ENCODE measurements at regions not wholly inside any gene's neighbourhood (a gene's known extent, or its start where the extent isn't known, plus 50 kb on each side); places are given as distances from the start of the nearest gene placed in this dataset.

DNA sequence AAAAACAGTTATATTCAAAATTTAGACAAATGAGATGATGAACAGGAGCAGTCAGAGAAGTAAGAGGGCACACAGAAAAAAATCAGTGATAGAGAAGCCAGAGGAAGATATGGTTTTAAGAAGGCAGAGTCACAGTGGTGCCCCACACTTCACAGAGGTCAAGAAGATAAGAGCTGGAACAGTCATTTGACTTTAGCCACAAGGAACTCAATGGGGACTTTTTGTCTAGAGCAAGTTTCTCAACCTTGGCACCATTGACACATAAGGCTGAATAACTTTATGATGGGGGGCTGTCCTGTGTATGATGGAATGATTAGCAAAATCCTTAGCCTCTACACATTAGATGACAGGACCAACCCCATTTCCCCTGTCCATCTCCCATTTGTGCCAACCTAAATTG, 172.8 kb upstream of the PLEKHG7 start (continued):
- TF ChIP-seq RUNX3 (IDR thresholded peaks at IDR 0.05; ENCODE audit: low read length) (peak; percentile 48), TCF7 (IDR thresholded peaks at IDR 0.05; ENCODE audit: borderline replicate concordance) (no peak), NR2F1 (conservative IDR thresholded peaks at IDR 0.05) (peak; percentile 78)

DNA sequence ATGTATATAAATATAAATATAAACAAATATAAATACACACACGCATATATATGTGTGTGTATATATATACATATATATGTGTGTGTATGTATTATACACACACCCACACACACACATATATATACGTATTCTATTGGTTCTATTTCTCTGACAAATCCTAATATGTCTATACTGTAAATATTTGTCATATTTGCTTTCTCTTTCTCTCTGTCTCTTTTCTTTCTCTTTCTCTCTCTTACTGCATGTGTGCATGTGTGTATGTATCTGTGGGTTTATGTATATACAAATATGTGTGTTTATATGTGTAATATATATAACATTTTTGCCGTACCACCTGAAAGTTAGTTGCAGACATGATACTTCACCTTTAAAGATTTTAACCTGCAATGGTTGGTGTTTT, 174.2 kb upstream of the PLEKHG7 start:
- BruUV-seq (replicated peaks), result no TSS peak
- TF ChIP-seq ZZZ3 (IDR thresholded peaks at IDR 0.05; ENCODE audit: control insufficient read depth, insufficient read length, low read depth) (no peak), MYC (IDR thresholded peaks at IDR 0.05; ENCODE audit: insufficient read depth, insufficient read length, insufficient replicate concordance, low read length, severe bottlenecking) (no peak), YY1 (IDR thresholded peaks at IDR 0.05; ENCODE audit: low read depth, low read length) (no peak), CEBPB (IDR thresholded peaks at IDR 0.05; ENCODE audit: borderline replicate concordance in 1 of 2, low read depth in 2 of 2, low read length in 2 of 2) (no peak), SUZ12 (IDR thresholded peaks at IDR 0.05; ENCODE audit: unreplicated experiment) (no peak), RAD21 (IDR thresholded peaks at IDR 0.05; ENCODE audit: insufficient read depth, low read depth, low read length) (no peak), FOXK2 (IDR thresholded peaks at IDR 0.05) (no peak)
- TF ChIP-seq, protein P1, sequence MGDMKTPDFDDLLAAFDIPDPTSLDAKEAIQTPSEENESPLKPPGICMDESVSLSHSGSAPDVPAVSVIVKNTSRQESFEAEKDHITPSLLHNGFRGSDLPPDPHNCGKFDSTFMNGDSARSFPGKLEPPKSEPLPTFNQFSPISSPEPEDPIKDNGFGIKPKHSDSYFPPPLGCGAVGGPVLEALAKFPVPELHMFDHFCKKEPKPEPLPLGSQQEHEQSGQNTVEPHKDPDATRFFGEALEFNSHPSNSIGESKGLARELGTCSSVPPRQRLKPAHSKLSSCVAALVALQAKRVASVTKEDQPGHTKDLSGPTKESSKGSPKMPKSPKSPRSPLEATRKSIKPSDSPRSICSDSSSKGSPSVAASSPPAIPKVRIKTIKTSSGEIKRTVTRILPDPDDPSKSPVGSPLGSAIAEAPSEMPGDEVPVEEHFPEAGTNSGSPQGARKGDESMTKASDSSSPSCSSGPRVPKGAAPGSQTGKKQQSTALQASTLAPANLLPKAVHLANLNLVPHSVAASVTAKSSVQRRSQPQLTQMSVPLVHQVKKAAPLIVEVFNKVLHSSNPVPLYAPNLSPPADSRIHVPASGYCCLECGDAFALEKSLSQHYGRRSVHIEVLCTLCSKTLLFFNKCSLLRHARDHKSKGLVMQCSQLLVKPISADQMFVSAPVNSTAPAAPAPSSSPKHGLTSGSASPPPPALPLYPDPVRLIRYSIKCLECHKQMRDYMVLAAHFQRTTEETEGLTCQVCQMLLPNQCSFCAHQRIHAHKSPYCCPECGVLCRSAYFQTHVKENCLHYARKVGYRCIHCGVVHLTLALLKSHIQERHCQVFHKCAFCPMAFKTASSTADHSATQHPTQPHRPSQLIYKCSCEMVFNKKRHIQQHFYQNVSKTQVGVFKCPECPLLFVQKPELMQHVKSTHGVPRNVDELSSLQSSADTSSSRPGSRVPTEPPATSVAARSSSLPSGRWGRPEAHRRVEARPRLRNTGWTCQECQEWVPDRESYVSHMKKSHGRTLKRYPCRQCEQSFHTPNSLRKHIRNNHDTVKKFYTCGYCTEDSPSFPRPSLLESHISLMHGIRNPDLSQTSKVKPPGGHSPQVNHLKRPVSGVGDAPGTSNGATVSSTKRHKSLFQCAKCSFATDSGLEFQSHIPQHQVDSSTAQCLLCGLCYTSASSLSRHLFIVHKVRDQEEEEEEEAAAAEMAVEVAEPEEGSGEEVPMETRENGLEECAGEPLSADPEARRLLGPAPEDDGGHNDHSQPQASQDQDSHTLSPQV (IDR thresholded peaks at IDR 0.05), result no peak
- ATAC-seq (no peak), FAIRE-seq (no peak), DNase-seq (ENCODE audit: low read depth, low spot score) (no peak)
- in situ Hi-C loops (cut with MboI) (no loop called here), intact Hi-C loops (cut with micrococcal nuclease; ENCODE audit: unreplicated experiment) (no loop called here)
- H3K36me3 ChIP-seq (ENCODE audit: control insufficient read depth in 2 of 2, insufficient read depth in 2 of 2, low read length in 1 of 2), result no peaks in the 10 kb centered on the region
- no peak overlapping the region for H3K27ac ChIP-seq (ENCODE audit: control insufficient read depth, insufficient read depth)
- ChIA-PET POLR2A (no interaction called here), CTCF (no interaction called here), SMC1A (ENCODE audit: uncharacterized antibody, unreplicated experiment) (no interaction called here), RAD21 (ENCODE audit: unreplicated experiment) (no interaction called here)
- H3K4me2 ChIP-seq (ENCODE audit: control insufficient read depth, insufficient read depth), result no peak overlapping the region
- no peaks in the 10 kb centered on the region for H3K79me2 ChIP-seq (ENCODE audit: control insufficient read depth, insufficient read depth, low read length)
- no peaks in the 10 kb centered on the region for H3K27me3 ChIP-seq (replicated peaks in 1 of 2; ENCODE audit: control insufficient read depth in 2 of 2, insufficient read depth in 2 of 2, low read length in 1 of 2)
- no peaks in the 10 kb centered on the region for H4K20me1 ChIP-seq (ENCODE audit: control insufficient read depth, insufficient read depth)
- no peak overlapping the region for H3K9ac ChIP-seq (ENCODE audit: control insufficient read depth, insufficient read depth, low read length)
- no peak overlapping the region for H3K4me3 ChIP-seq
- WGBS (ENCODE audit: insufficient coverage, insufficient replicate concordance, low lambda C conversion rate, missing lambda C conversion rate), result 89% methylated on average over 3 of the region's 3 CpGs
- peaks cover 2% of the 10 kb centered on the region; the same call in 1 of the 2 replicates for H3K4me1 ChIP-seq (ENCODE audit: control insufficient read depth, insufficient read depth, low read length)
- H3K9me3 ChIP-seq (replicated peaks; ENCODE audit: control insufficient read depth, insufficient read depth, low read length), result peaks cover 1% of the 10 kb centered on the region; the same call in 1 of the 3 replicates
- no peak overlapping the region for H2AFZ ChIP-seq (ENCODE audit: control insufficient read depth, low read depth, low read length)

Measured in GM12878 (cell line).